Loucy (cell line): ENCODE measurements at regions not wholly inside any gene's neighbourhood (a gene's known extent, or its start where the extent isn't known, plus 50 kb on each side); places are given as distances from the start of the nearest gene placed in this dataset.

Experiments
- H2AFZ ChIP-seq: fragments of 200-600 bp; sonication (generic); 2 replicates; pipeline ENCODE4 v1.6.0; 2016; ENCODE audit warnings: antibody characterized with exemption, mild to moderate bottlenecking, low read length, moderate library complexity
- H3F3A ChIP-seq: fragments of 200-600 bp; 2 replicates; pipeline ENCODE4 v1.6.0; 2016; ENCODE audit warnings: antibody characterized with exemption, low read depth, mild to moderate bottlenecking
- H3K27me3 ChIP-seq: fragments of 200-600 bp; sonication (generic); 2 replicates; pipeline ENCODE4 v1.6.1; 2014; ENCODE audit warnings: low read length, mild to moderate bottlenecking; ENCODE audit not compliant: insufficient read depth, poor library complexity, severe bottlenecking
- H3K36me3 ChIP-seq: fragments of 200-600 bp; sonication (generic); 2 replicates; pipeline ENCODE4 v1.6.1; 2016; ENCODE audit warnings: low read length; ENCODE audit not compliant: insufficient read depth
- H3K4me1 ChIP-seq: fragments of 200-600 bp; sonication (generic); 2 replicates; pipeline ENCODE4 v1.5.1; 2014; ENCODE audit warnings: low read length, mild to moderate bottlenecking; ENCODE audit not compliant: insufficient read depth, poor library complexity, severe bottlenecking
- H3K4me2 ChIP-seq: fragments of 200-600 bp; sonication (generic); 2 replicates; pipeline ENCODE4 v1.6.0; 2014; ENCODE audit warnings: antibody characterized with exemption, low read length, low read depth, mild to moderate bottlenecking; ENCODE audit not compliant: poor library complexity, severe bottlenecking
- H3K4me3 ChIP-seq: fragments of 200-600 bp; sonication (generic); 2 replicates; pipeline ENCODE4 v1.5.1; 2014; ENCODE audit warnings: low read length, mild to moderate bottlenecking, mixed read lengths; ENCODE audit not compliant: poor library complexity, severe bottlenecking
- H3K79me2 ChIP-seq: fragments of 200-600 bp; sonication (generic); 2 replicates; pipeline ENCODE4 v1.6.1; 2014; ENCODE audit warnings: low read length; ENCODE audit not compliant: insufficient read depth
- H3K9ac ChIP-seq: fragments of 200-600 bp; sonication (generic); 2 replicates; pipeline ENCODE4 v1.6.0; 2014; ENCODE audit warnings: mild to moderate bottlenecking, low read depth, low read length, moderate library complexity; ENCODE audit not compliant: poor library complexity, severe bottlenecking
- H3K9me2 ChIP-seq: fragments of 200-600 bp; sonication (generic); replicated peaks from 2 replicates; pipeline ENCODE4 v1.6.1; 2016; ENCODE audit warnings: low read depth, low read length, mixed read lengths
- H3K9me3 ChIP-seq: fragments of 200-600 bp; sonication (generic); 2 replicates; pipeline ENCODE4 v1.6.1; 2014; ENCODE audit warnings: mild to moderate bottlenecking, antibody characterized with exemption, low read length, low read depth; ENCODE audit not compliant: insufficient read depth
- H4K20me1 ChIP-seq: fragments of 200-600 bp; sonication (generic); 2 replicates; pipeline ENCODE4 v1.6.0; 2014; ENCODE audit warnings: antibody characterized with exemption, low read length, mild to moderate bottlenecking; ENCODE audit not compliant: insufficient read depth, poor library complexity, severe bottlenecking
- EZH2phosphoT487 ChIP-seq: fragments of 200-600 bp; IDR thresholded peaks from 2 replicates; pipeline ENCODE4 v1.6.1; 2018; ENCODE audit warnings: antibody characterized with exemption, mild to moderate bottlenecking, moderate library complexity, borderline replicate concordance
- TF ChIP-seq, protein P1 (sequence below): fragments of 200-600 bp; sonication (generic); conservative IDR thresholded peaks from 2 replicates; pipeline ENCODE4 v1.5.1; 2014; ENCODE audit warnings: mild to moderate bottlenecking, antibody characterized with exemption, low read length

DNA sequence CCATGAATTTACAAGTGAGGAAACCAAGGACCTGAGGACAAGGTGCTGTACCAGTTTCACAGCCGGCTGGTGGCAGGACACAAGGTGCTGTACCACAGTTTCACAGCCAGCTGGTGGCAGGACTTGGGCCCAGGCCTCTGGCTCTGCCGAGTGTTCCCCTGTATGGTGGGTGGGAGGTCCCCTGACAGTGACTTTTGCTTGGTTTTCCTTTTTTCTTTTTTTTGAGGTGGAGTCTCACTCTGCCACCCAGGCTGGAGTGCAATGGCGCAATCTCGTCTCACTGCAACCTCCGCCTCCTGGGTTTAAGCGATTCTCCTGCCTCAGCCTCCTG, 212.4 kb downstream of the LY86 start:
- H2AFZ ChIP-seq, result no peak overlapping the region
- TF ChIP-seq, protein P1, sequence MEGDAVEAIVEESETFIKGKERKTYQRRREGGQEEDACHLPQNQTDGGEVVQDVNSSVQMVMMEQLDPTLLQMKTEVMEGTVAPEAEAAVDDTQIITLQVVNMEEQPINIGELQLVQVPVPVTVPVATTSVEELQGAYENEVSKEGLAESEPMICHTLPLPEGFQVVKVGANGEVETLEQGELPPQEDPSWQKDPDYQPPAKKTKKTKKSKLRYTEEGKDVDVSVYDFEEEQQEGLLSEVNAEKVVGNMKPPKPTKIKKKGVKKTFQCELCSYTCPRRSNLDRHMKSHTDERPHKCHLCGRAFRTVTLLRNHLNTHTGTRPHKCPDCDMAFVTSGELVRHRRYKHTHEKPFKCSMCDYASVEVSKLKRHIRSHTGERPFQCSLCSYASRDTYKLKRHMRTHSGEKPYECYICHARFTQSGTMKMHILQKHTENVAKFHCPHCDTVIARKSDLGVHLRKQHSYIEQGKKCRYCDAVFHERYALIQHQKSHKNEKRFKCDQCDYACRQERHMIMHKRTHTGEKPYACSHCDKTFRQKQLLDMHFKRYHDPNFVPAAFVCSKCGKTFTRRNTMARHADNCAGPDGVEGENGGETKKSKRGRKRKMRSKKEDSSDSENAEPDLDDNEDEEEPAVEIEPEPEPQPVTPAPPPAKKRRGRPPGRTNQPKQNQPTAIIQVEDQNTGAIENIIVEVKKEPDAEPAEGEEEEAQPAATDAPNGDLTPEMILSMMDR, result no peak
- no peak for TF ChIP-seq EZH2phosphoT487
- H3K27me3 ChIP-seq, result no peaks in the 10 kb centered on the region
- peaks cover 18% of the 10 kb centered on the region for H3K4me1 ChIP-seq
- H3K9me2 ChIP-seq, result no peaks in the 10 kb centered on the region
- no peak overlapping the region for H3K4me3 ChIP-seq
- H4K20me1 ChIP-seq, result no peaks in the 10 kb centered on the region
- no peak overlapping the region for H3K9ac ChIP-seq
- no peaks in the 10 kb centered on the region for H3K79me2 ChIP-seq
- H3K4me2 ChIP-seq, result no peak overlapping the region
- H3K9me3 ChIP-seq, result no peaks in the 10 kb centered on the region
- no peaks in the 10 kb centered on the region for H3F3A ChIP-seq
- no peaks in the 10 kb centered on the region for H3K36me3 ChIP-seq

DNA sequence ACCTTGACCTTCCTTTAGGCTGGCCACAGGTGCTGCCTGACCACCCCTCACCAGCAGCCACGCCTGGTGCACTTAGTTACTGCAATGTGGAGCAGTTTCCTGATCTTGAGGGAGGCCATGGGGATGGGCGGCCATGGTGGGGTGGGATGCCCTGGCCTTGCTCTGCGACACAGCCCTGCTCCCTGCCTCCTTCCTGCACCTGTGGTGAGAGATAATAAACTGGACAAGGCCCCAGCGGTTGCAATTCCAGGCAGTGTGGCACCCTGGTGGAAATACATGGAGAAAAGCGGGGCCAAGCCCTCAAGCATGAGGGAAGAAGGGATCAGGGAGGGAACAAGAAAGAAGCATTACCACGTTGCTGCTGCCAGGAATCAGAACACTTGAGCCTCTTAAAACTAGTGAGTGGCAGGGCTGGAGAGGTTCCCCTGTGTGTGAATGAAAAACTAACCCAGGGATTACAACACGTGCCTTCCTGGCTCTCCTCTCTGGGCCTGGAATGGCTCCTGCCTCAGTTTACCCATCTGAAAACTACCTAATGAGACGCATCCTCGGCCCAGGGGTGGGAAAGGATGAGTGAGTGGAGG, 213.2 kb downstream of the LY86 start:
- Histone ChIP-seq H3K4me1 (peaks cover 18% of the 10 kb centered on the region), H3K79me2 (no peaks in the 10 kb centered on the region), H3K9ac (no peak overlapping the region), H3K27me3 (no peaks in the 10 kb centered on the region), H3K4me3 (no peak overlapping the region), H3K9me2 (no peaks in the 10 kb centered on the region), H3K36me3 (no peaks in the 10 kb centered on the region), H3K4me2 (no peak overlapping the region), H3F3A (no peaks in the 10 kb centered on the region), H4K20me1 (no peaks in the 10 kb centered on the region), H3K9me3 (no peaks in the 10 kb centered on the region), H2AFZ (no peak overlapping the region)
- no peak for TF ChIP-seq EZH2phosphoT487
- TF ChIP-seq, protein P1, result no peak

DNA sequence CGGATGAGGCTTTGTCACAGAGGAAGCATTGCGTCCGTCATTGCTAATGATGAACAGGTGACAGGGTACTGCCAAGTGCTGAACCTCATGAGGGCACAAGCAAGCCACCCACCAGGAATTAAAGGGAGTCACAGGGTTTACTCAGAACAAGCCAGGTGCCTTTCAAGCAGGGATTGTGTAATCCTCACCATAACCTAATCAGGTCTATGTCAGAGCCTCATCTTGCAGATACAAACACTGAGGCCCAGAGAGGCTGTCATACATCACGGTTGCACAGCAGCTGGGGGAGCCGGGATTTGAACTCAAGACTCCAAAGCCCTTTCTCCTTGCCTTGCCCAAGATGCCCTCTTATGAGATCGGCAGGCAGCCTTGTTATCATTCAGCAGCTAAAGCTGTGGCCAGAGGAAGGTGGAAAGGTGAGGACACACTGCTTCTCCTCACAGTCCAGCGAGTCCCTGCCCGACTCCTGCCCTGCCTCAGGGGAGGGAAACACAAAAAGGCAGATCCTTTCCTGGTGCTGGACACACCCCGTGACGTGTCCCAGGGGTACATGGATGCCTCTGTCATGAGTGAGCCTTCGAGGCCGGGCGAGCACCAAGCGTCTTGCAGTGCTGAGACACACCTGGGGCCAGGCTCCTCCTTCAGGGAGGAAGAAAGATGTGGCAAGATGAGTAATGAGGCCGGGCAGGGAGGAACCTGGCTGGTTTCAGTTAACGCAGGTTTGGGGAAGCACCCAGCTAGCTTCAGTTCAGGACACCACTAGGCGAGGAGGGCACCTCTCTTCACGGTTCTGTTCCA, 214.9 kb downstream of the LY86 start:
- H3K9me2 ChIP-seq, result no peaks in the 10 kb centered on the region
- H3K27me3 ChIP-seq, result no peaks in the 10 kb centered on the region
- no peaks in the 10 kb centered on the region for H4K20me1 ChIP-seq
- no peaks in the 10 kb centered on the region for H3K79me2 ChIP-seq
- H3F3A ChIP-seq, result no peaks in the 10 kb centered on the region
- no peak overlapping the region for H3K9ac ChIP-seq
- no peaks in the 10 kb centered on the region for H3K9me3 ChIP-seq
- H2AFZ ChIP-seq, result peak overlapping the region; percentile 41; the same call in 1 of the 2 replicates
- peaks cover 14% of the 10 kb centered on the region for H3K4me1 ChIP-seq
- no peak overlapping the region for H3K4me2 ChIP-seq
- TF ChIP-seq, protein P1, result no peak
- no peak for TF ChIP-seq EZH2phosphoT487
- H3K36me3 ChIP-seq, result no peaks in the 10 kb centered on the region
- H3K4me3 ChIP-seq, result no peak overlapping the region
